Astrocyte of the spinal cord (primary cell): ENCODE measurements at regions not wholly inside any gene's neighbourhood (a gene's known extent, or its start where the extent isn't known, plus 50 kb on each side); places are given as distances from the start of the nearest gene placed in this dataset.
"Not testable (repeated sequence)": the region's sequence is repeated elsewhere in the genome, so short reads cannot be mapped to it uniquely, and the experiment has no call there.

ENCODE experiments used
- DNase-seq: peaks from one replicate; pipeline ENCODE4 v3.0.0; 2011; ENCODE audit warnings: low read depth, low spot score
- H3K4me3 ChIP-seq: 2 replicates; pipeline ENCODE4 v1.5.1; 2011; ENCODE audit warnings: low read depth, mild to moderate bottlenecking, low read length, moderate library complexity
- CTCF ChIP-seq: IDR thresholded peaks from 2 replicates; pipeline ENCODE4 v1.5.1; 2012; ENCODE audit warnings: low read depth, mild to moderate bottlenecking, low read length, inconsistent platforms
- in situ Hi-C: cut with HindIII; loops from 2 replicates; pipeline ENCODE4 v1.10.0; 2017; ENCODE audit warnings: low sequenced_read_pairs

- no peak for DNase-seq
- H3K4me3 ChIP-seq, result no peak overlapping the region
- TF ChIP-seq CTCF, result no peak
- in situ Hi-C loops, result no loop called here
Measured at GRCh38 chr21:8997011-8997440, 1524.4 kb upstream of the TPTE start.

GRCh38 chr21:8997443-8998390 is 1523.7 kb upstream of the TPTE start:
- in situ Hi-C loops, H3K4me3 ChIP-seq, DNase-seq: not testable (repeated sequence)

- in situ Hi-C loops, DNase-seq, H3K4me3 ChIP-seq: not testable (repeated sequence)
Measured at GRCh38 chr21:8998480-8998879, 1522.9 kb upstream of the TPTE start.

GRCh38 chr21:8998946-8999681 is 1522.3 kb upstream of the TPTE start:
- H3K4me3 ChIP-seq, result no peak overlapping the region
- in situ Hi-C loops, result no loop called here
- no peak for TF ChIP-seq CTCF
- DNase-seq, result no peak

- DNase-seq, H3K4me3 ChIP-seq, in situ Hi-C loops: not testable (repeated sequence)
Measured at GRCh38 chr21:9000132-9000531, 1521.3 kb upstream of the TPTE start.

- not testable (repeated sequence) for H3K4me3 ChIP-seq
Measured at GRCh38 chr21:9000671-9001070, 1520.7 kb upstream of the TPTE start.

GRCh38 chr21:9001890-9002663 is 1519.3 kb upstream of the TPTE start:
- in situ Hi-C loops, result not testable (repeated sequence)

More at GRCh38 chr21:9000671-9001070, 1520.7 kb upstream of the TPTE start:
- DNase-seq, in situ Hi-C loops: not testable (repeated sequence)

GRCh38 chr21:9003909-9004814 is 1517.2 kb upstream of the TPTE start:
- H3K4me3 ChIP-seq, DNase-seq, in situ Hi-C loops: not testable (repeated sequence)

More at GRCh38 chr21:9001890-9002663, 1519.3 kb upstream of the TPTE start:
- H3K4me3 ChIP-seq, DNase-seq: not testable (repeated sequence)

- H3K4me3 ChIP-seq, DNase-seq, in situ Hi-C loops: not testable (repeated sequence)
Measured at GRCh38 chr21:9004815-9005518, 1516.4 kb upstream of the TPTE start.

- H3K4me3 ChIP-seq, in situ Hi-C loops, DNase-seq: not testable (repeated sequence)
Measured at GRCh38 chr21:9005671-9006070, 1515.7 kb upstream of the TPTE start.

GRCh38 chr21:9006111-9006510 is 1515.3 kb upstream of the TPTE start:
- H3K4me3 ChIP-seq, DNase-seq, in situ Hi-C loops: not testable (repeated sequence)

GRCh38 chr21:9006553-9007323 is 1514.6 kb upstream of the TPTE start:
- DNase-seq, result not testable (repeated sequence)

More at GRCh38 chr21:9006553-9007323, 1514.6 kb upstream of the TPTE start:
- H3K4me3 ChIP-seq, in situ Hi-C loops: not testable (repeated sequence)
